A549 (cell line): ENCODE measurements at regions not wholly inside any gene's neighbourhood (a gene's known extent, or its start where the extent isn't known, plus 50 kb on each side); places are given as distances from the start of the nearest gene placed in this dataset.

Experiments used
- ATAC-seq, 2 experiments: fragments of 200-7000 bp in 1 of 2; fragments of >200 bp in 1 of 2; cut with Nextera tagmentation in 1 of 2; cut with Tn5 transposase in 1 of 2; 3 replicates each; pipeline versions ENCODE4 v1.8.0 to v1.9.1; 2018 to 2020; ENCODE audit warnings: mild to moderate bottlenecking in 1 of 2, moderate library complexity in 1 of 2
- CTCF ChIA-PET: fragments of 300-600 bp; sonication (Branson Sonifier 250); formaldehyde crosslinking; extraction: SDS; loops from one replicate; lab custom pipeline; 2021; ENCODE audit warnings: antibody characterized with exemption, inconsistent platforms; lab: Yijun Ruan, JAX
- POLR2A ChIA-PET: fragments of 350-600 bp; formaldehyde crosslinking; extraction: SDS; loops from one replicate; lab custom pipeline; 2021; ENCODE audit warnings: antibody characterized with exemption, inconsistent platforms; lab: Yijun Ruan, JAX
- DNase-seq, 2 experiments: peaks; one replicate each; pipeline versions ENCODE4 v3.0.0 to v3.0.0-alpha.2; 2011 to 2016; ENCODE audit warnings: low read depth in 1 of 2, low spot score in 1 of 2
- FAIRE-seq: peaks from 2 replicates; lab custom pipeline; 2011; peaks lifted over from hg19 to GRCh38; lab: Jason Lieb, UNC
- H3K27ac ChIP-seq, 2 experiments: fragments of >200 bp; sonication (Bioruptor Twin); formaldehyde crosslinking; 3 replicates each; pipeline ENCODE4 v1.5.1; 2016 to 2017
- H3K4me1 ChIP-seq: fragments of >200 bp; sonication (Bioruptor Twin); formaldehyde crosslinking; 3 replicates; pipeline ENCODE4 v1.6.1; 2016
- H3K4me2 ChIP-seq: fragments of >200 bp; sonication (Bioruptor Twin); formaldehyde crosslinking; 3 replicates; pipeline ENCODE4 v1.6.1; 2016
- H3K4me3 ChIP-seq: fragments of >200 bp; sonication (Bioruptor Twin); formaldehyde crosslinking; 3 replicates; pipeline ENCODE4 v1.5.1; 2016
- H3K9me3 ChIP-seq: fragments of >200 bp; sonication (Bioruptor Twin); formaldehyde crosslinking; 3 replicates; pipeline ENCODE4 v1.6.1; 2016
- BCL3 ChIP-seq: fragments of >200 bp; sonication (Bioruptor Twin); formaldehyde crosslinking; IDR thresholded peaks from 3 replicates; pipeline ENCODE4 v1.6.1; 2016
- CBX2 ChIP-seq: fragments of 200-600 bp; sonication (generic); IDR thresholded peaks from 2 replicates; pipeline ENCODE4 v1.6.1; 2016; ENCODE audit warnings: low read depth, mild to moderate bottlenecking, borderline replicate concordance
- CEBPB ChIP-seq, 2 experiments: fragments of >200 bp in 1 of 2; sonication (Bioruptor Twin) in 1 of 2; formaldehyde crosslinking in 1 of 2; IDR thresholded peaks; 2 replicates each; pipeline ENCODE4 v1.6.1; 2012 to 2016
- CHD4 ChIP-seq: fragments of 200-600 bp; sonication (generic); IDR thresholded peaks from 2 replicates; pipeline ENCODE4 v1.6.1; 2016; ENCODE audit warnings: antibody characterized with exemption, mild to moderate bottlenecking, borderline replicate concordance
- EHF ChIP-seq: fragments of 250-450 bp; sonication (Bioruptor Pico); IDR thresholded peaks from 2 replicates; pipeline ENCODE4 v1.5.0; 2020; ENCODE audit warnings: mild to moderate bottlenecking
- EHMT2 ChIP-seq: fragments of 200-600 bp; sonication (generic); IDR thresholded peaks from 2 replicates; pipeline ENCODE4 v1.6.1; 2016; ENCODE audit warnings: antibody characterized with exemption, low read depth, mild to moderate bottlenecking, moderate library complexity
- FOSL2 ChIP-seq, 2 experiments: fragments of 450-650 bp in 1 of 2; fragments of >200 bp in 1 of 2; sonication (Bioruptor Twin) in 1 of 2; formaldehyde crosslinking; IDR thresholded peaks; 2 replicates each; pipeline versions ENCODE4 v1.5.0 to v1.6.1; 2016 to 2020; ENCODE audit warnings: mild to moderate bottlenecking in 1 of 2, moderate library complexity in 1 of 2
- FOXS1 ChIP-seq: fragments of 250-450 bp; sonication (Bioruptor Pico); IDR thresholded peaks from 2 replicates; pipeline ENCODE4 v1.5.0; 2020; ENCODE audit warnings: mild to moderate bottlenecking, moderate library complexity
- HEYL ChIP-seq: fragments of 250-450 bp; sonication (Bioruptor Pico); IDR thresholded peaks from 2 replicates; pipeline ENCODE4 v1.8.0; 2021; ENCODE audit warnings: mild to moderate bottlenecking, moderate library complexity
- HOXB13 ChIP-seq: fragments of 250-450 bp; sonication (Bioruptor Pico); IDR thresholded peaks from 2 replicates; pipeline ENCODE4 v1.5.0; 2020; ENCODE audit warnings: low read depth, mild to moderate bottlenecking, moderate library complexity
- JUNB ChIP-seq: fragments of >200 bp; sonication (Bioruptor Twin); formaldehyde crosslinking; IDR thresholded peaks from 2 replicates; pipeline ENCODE4 v1.6.1; 2016
- KDM5A ChIP-seq: fragments of 200-600 bp; sonication (generic); IDR thresholded peaks from 2 replicates; pipeline ENCODE4 v1.6.1; 2016; ENCODE audit warnings: antibody characterized with exemption, mild to moderate bottlenecking
- MAX ChIP-seq: IDR thresholded peaks from 2 replicates; pipeline ENCODE4 v1.6.1; 2012
- MYC ChIP-seq: IDR thresholded peaks from 2 replicates; pipeline ENCODE4 v1.6.1; 2012; ENCODE audit warnings: mild to moderate bottlenecking, inconsistent platforms, low read length, improper control_type of control experiment, borderline replicate concordance
- NFE2L2 ChIP-seq: fragments of 150-350 bp; conservative IDR thresholded peaks from 2 replicates; pipeline ENCODE4 v1.6.1; 2014; ENCODE audit warnings: low read length
- NR3C1 ChIP-seq: fragments of >200 bp; sonication (Bioruptor Twin); formaldehyde crosslinking; IDR thresholded peaks from 3 replicates; pipeline ENCODE4 v1.6.1; 2017
- PBX3 ChIP-seq: IDR thresholded peaks from 2 replicates; pipeline ENCODE4 v1.6.1; 2012
- PHF8 ChIP-seq: fragments of 200-600 bp; sonication (generic); IDR thresholded peaks from 2 replicates; pipeline ENCODE4 v1.6.1; 2016; ENCODE audit warnings: low read depth, mild to moderate bottlenecking, antibody characterized with exemption, moderate library complexity, borderline replicate concordance
- POLR2A ChIP-seq: IDR thresholded peaks from 2 replicates; pipeline ENCODE4 v1.6.1; 2012; ENCODE audit warnings: mild to moderate bottlenecking, low read length
- RARB ChIP-seq: fragments of 250-450 bp; sonication (Bioruptor Pico); IDR thresholded peaks from 2 replicates; pipeline ENCODE4 v1.8.0; 2021; ENCODE audit warnings: mild to moderate bottlenecking, moderate library complexity
- RCOR1 ChIP-seq: fragments of 150-350 bp; IDR thresholded peaks from 2 replicates; pipeline ENCODE4 v1.6.1; 2014; ENCODE audit warnings: antibody characterized with exemption, low read length, low read depth
- REST ChIP-seq: fragments of 200-600 bp; sonication (generic); IDR thresholded peaks from 2 replicates; pipeline ENCODE4 v1.6.1; 2016; ENCODE audit warnings: antibody characterized with exemption, mild to moderate bottlenecking, moderate library complexity
- RFX5 ChIP-seq: fragments of 450-650 bp; IDR thresholded peaks from 2 replicates; pipeline ENCODE4 v1.7.1; 2014; ENCODE audit warnings: antibody characterized with exemption, mild to moderate bottlenecking, moderate library complexity
- RNF2 ChIP-seq: fragments of 200-600 bp; sonication (generic); IDR thresholded peaks from 2 replicates; pipeline ENCODE4 v1.6.1; 2016; ENCODE audit warnings: low read depth, mild to moderate bottlenecking, antibody characterized with exemption, moderate library complexity, borderline replicate concordance
- TFCP2L1 ChIP-seq: fragments of 250-450 bp; sonication (Bioruptor Pico); IDR thresholded peaks from 2 replicates; pipeline ENCODE4 v1.5.0; 2021; ENCODE audit warnings: mild to moderate bottlenecking
- TP53 ChIP-seq: fragments of 250-450 bp; sonication (Bioruptor Pico); IDR thresholded peaks from 2 replicates; pipeline ENCODE4 v1.5.0; 2021; ENCODE audit warnings: mild to moderate bottlenecking, moderate library complexity
- USF2 ChIP-seq: fragments of 450-650 bp; IDR thresholded peaks from 2 replicates; pipeline ENCODE4 v1.6.1; 2014; ENCODE audit warnings: antibody characterized with exemption
- ZFP36 ChIP-seq: fragments of 450-650 bp; IDR thresholded peaks from 2 replicates; pipeline ENCODE4 v1.6.1; 2014; ENCODE audit warnings: borderline replicate concordance; ENCODE audit not compliant: partially characterized antibody
- WGBS: methylation state at CpG from one replicate; pipeline ENCODE4 v1.1.6; 2017; ENCODE audit errors: missing lambda C conversion rate; 5-methylcytosine and 5-hydroxymethylcytosine counted together

- FAIRE-seq (no peak), ATAC-seq (no peak), DNase-seq (no peak)
- WGBS: 8% methylated on average over 2 of the region's 2 CpGs
- Histone ChIP-seq H3K9me3 (no peaks in the 10 kb centered on the region), H3K4me2 (no peak overlapping the region), H3K4me3 (no peak overlapping the region), H3K27ac (no peak overlapping the region), H3K4me1 (no peaks in the 10 kb centered on the region)
- TF ChIP-seq REST (no peak), USF2 (no peak), TFCP2L1 (CRISPR knock-in tag) (no peak), CHD4 (no peak), TP53 (no peak), CEBPB (IDR thresholded peaks at IDR 0.05) (no peak), FOXS1 (CRISPR knock-in tag) (no peak), CBX2 (no peak), PHF8 (no peak), MYC (no peak), EHF (no peak), EHMT2 (no peak), ZFP36 (no peak), RNF2 (no peak)
- ChIA-PET POLR2A (no interaction called here), CTCF (no interaction called here)
These were observed 181.7 kb upstream of the NECTIN1 start for GRCh38 chr11:119910650-119911049.

- no peak for TF ChIP-seq CHD4
- no peak for TF ChIP-seq RCOR1
- no peak for TF ChIP-seq NR3C1
- TF ChIP-seq USF2: no peak
- TF ChIP-seq JUNB: no peak
- POLR2A ChIA-PET: no interaction called here
- no peak for ATAC-seq
- Histone ChIP-seq H3K4me2 (no peak overlapping the region), H3K9me3 (no peaks in the 10 kb centered on the region), H3K27ac (no peak overlapping the region), H3K4me1 (no peaks in the 10 kb centered on the region), H3K4me3 (no peak overlapping the region)
- no peak for DNase-seq
- WGBS: 20% methylated on average over 4 of the region's 4 CpGs
- CTCF ChIA-PET: no interaction called here
- no peak for FAIRE-seq
These were observed 181.1 kb upstream of the NECTIN1 start for GRCh38 chr11:119910051-119910450.

- CTCF ChIA-PET: no interaction called here
- H3K4me1 ChIP-seq: no peaks in the 10 kb centered on the region
- TF ChIP-seq FOSL2 (IDR thresholded peaks at IDR 0.05): no peak
- no peak for TF ChIP-seq FOSL2 (CRISPR knock-in tag; IDR thresholded peaks at IDR 0.05)
- no peak for TF ChIP-seq MAX
- TF ChIP-seq CBX2: no peak
- no peak for TF ChIP-seq PBX3
- TF ChIP-seq RFX5: no peak
- no peak for TF ChIP-seq CHD4
- no peak for TF ChIP-seq PHF8
- TF ChIP-seq HEYL (CRISPR knock-in tag): no peak
- TF ChIP-seq RCOR1: no peak
- no peak for TF ChIP-seq RARB (CRISPR knock-in tag)
- no peak for TF ChIP-seq POLR2A
- no peak for TF ChIP-seq HOXB13 (CRISPR knock-in tag)
- no peak for TF ChIP-seq BCL3
- TF ChIP-seq KDM5A: no peak
- no peak for TF ChIP-seq EHMT2
- TF ChIP-seq NFE2L2: no peak
- no peak for TF ChIP-seq RNF2
These were observed 180.5 kb upstream of the NECTIN1 start for GRCh38 chr11:119909495-119909894.

More at GRCh38 chr11:119909495-119909894, 180.5 kb upstream of the NECTIN1 start:
- H3K27ac ChIP-seq: no peak overlapping the region
- H3K9me3 ChIP-seq: no peaks in the 10 kb centered on the region
- no peak overlapping the region for H3K4me3 ChIP-seq
- POLR2A ChIA-PET: no interaction called here
- ATAC-seq: no peak
- H3K4me2 ChIP-seq: no peak overlapping the region
- DNase-seq: no peak
- FAIRE-seq: no peak
- WGBS: 3% methylated on average over 7 of the region's 9 CpGs
